Left lung (tissue), 4 donors: ENCODE measurements at regions not wholly inside any gene's neighbourhood (a gene's known extent, or its start where the extent isn't known, plus 50 kb on each side); places are given as distances from the start of the nearest gene placed in this dataset.
"Not testable (repeated sequence)": the region's sequence is repeated elsewhere in the genome, so short reads cannot be mapped to it uniquely, and the experiment has no call there.

Experiments
- ATAC-seq: fragments of 200-7000 bp; cut with Tn5 transposase; one replicate; pipeline ENCODE4 v1.9.1; 2020; ENCODE audit warnings: moderate library complexity
- DNase-seq, 4 donors: peaks; one replicate each; pipeline ENCODE4 v3.0.0-alpha.2; 2013 to 2020
- H3K27ac ChIP-seq, 2 donors: fragments of 200-600 bp; sonication (generic) in 1 of 2; one replicate each; pipeline versions ENCODE4 v1.5.0 to v1.8.0; 2020 to 2021
- H3K27me3 ChIP-seq, 2 donors: fragments of 200-600 bp; sonication (generic) in 1 of 2; one replicate each; pipeline versions ENCODE4 v1.5.0 to v1.8.0; 2020 to 2021
- H3K36me3 ChIP-seq, 2 donors: fragments of 200-600 bp; sonication (generic) in 1 of 2; one replicate each; pipeline versions ENCODE4 v1.5.0 to v1.8.0; 2020 to 2021
- H3K4me1 ChIP-seq, 2 donors: fragments of 200-600 bp; one replicate each; pipeline ENCODE4 v1.8.0; 2021
- H3K4me3 ChIP-seq, 2 donors: fragments of 200-600 bp; sonication (generic) in 1 of 2; one replicate each; pipeline versions ENCODE4 v1.5.0 to v1.8.0; 2020 to 2021; ENCODE audit warnings: mild to moderate bottlenecking in 1 of 2
- H3K9me3 ChIP-seq, 2 donors: fragments of 200-600 bp; sonication (generic) in 1 of 2; one replicate each; pipeline versions ENCODE4 v1.5.0 to v1.8.0; 2020 to 2021
- intact Hi-C, 2 donors: fragments of 100-400 bp; cut with DNase I; formaldehyde crosslinking; loops; one replicate each; pipeline versions ENCODE4 v1.11.2 to v1.14.2; 2022
- TF ChIP-seq, protein P1 (sequence below), 2 donors: fragments of 200-600 bp; sonication (generic) in 1 of 2; IDR thresholded peaks; one replicate each; pipeline versions ENCODE4 v1.5.0 to v1.8.0; 2021; ENCODE audit warnings: antibody characterized with exemption in 2 of 2
- donor health status: DM: no; HTN: yes; CAD: no.
- donor health status: DM: no; HTN: no; CAD: no.

DNA sequence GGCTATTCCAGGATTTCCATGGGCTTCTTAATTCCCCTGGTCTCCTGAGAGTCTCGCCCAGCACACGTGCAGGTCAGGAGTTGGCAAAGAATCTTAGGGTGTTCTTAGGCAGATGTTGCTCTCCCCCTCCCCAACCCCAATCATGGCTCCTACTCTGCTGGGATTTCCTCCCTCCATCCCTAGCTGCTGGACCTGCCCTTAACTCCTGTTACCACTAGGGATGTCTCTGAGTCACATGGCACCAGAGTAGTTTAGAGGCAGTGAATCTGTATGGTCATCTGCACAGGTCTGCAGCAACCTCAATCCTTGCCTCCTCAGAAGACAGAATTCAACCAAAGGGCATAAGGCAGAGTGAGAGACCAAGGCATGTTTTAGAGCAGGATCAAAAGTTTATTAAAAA, 51.8 kb upstream of the CHST3 start:
- ATAC-seq (no peak), DNase-seq (no peak)
- Histone ChIP-seq H3K4me1 (no peaks in the 10 kb centered on the region), H3K27ac (no peak overlapping the region), H3K9me3 (peaks cover 0 to 11% of the 10 kb centered on the region in 2 donors), H3K4me3 (no peak overlapping the region), H3K36me3 (no peaks in the 10 kb centered on the region), H3K27me3 (no peaks in the 10 kb centered on the region)
- TF ChIP-seq, protein P1, sequence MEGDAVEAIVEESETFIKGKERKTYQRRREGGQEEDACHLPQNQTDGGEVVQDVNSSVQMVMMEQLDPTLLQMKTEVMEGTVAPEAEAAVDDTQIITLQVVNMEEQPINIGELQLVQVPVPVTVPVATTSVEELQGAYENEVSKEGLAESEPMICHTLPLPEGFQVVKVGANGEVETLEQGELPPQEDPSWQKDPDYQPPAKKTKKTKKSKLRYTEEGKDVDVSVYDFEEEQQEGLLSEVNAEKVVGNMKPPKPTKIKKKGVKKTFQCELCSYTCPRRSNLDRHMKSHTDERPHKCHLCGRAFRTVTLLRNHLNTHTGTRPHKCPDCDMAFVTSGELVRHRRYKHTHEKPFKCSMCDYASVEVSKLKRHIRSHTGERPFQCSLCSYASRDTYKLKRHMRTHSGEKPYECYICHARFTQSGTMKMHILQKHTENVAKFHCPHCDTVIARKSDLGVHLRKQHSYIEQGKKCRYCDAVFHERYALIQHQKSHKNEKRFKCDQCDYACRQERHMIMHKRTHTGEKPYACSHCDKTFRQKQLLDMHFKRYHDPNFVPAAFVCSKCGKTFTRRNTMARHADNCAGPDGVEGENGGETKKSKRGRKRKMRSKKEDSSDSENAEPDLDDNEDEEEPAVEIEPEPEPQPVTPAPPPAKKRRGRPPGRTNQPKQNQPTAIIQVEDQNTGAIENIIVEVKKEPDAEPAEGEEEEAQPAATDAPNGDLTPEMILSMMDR (IDR thresholded peaks at IDR 0.05), result no peak
- intact Hi-C loops, result no loop called here

DNA sequence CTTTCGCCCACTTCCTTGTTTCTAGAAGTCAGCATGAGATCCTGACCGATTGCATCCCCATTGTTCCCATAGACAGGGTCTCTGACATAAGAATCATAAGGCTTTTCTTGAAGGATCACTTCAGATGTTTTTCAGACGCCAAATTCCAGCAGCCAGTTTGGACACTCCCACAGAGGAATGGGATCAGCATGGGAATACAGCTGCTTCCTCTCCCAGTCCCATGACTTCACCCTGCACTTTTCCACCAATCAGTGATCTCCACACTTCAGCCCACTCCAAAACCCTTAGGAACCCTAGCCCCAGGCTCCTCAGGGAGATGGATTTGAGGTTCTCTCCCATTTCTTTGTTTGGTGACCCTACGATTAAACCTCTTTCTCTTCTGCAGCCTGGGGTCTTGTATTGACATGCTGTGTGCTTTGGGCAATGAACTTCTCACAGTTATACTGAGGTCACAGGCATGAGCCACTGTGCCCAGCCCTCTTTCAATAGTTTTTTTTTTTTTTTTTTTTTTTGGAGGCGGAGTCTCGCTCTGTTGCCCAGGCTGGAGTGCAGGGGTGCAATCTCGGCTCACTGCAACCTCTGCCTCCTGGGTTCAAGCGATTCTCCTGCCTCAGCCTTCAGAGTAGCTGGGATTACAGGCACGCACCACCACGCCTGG, 52.8 kb upstream of the CHST3 start:
- H3K36me3 ChIP-seq, result no peaks in the 10 kb centered on the region
- intact Hi-C loops, result no loop called here

GRCh38 chr10:71909399-71910083, 54.7 kb upstream of the CHST3 start:
- no peak for ATAC-seq
- Histone ChIP-seq H3K27ac (no peak overlapping the region), H3K4me3 (no peak overlapping the region)

More for the DNA sequence above, 52.8 kb upstream of the CHST3 start:
- ATAC-seq (peak; percentile 23), DNase-seq (no peak)
- Histone ChIP-seq H3K4me3 (no peak overlapping the region), H3K9me3 (peaks cover 0 to 2% of the 10 kb centered on the region in 2 donors), H3K4me1 (no peaks in the 10 kb centered on the region), H3K27ac (no peak overlapping the region), H3K27me3 (no peaks in the 10 kb centered on the region)
- TF ChIP-seq, protein P1 (IDR thresholded peaks at IDR 0.05), result no peak

DNA sequence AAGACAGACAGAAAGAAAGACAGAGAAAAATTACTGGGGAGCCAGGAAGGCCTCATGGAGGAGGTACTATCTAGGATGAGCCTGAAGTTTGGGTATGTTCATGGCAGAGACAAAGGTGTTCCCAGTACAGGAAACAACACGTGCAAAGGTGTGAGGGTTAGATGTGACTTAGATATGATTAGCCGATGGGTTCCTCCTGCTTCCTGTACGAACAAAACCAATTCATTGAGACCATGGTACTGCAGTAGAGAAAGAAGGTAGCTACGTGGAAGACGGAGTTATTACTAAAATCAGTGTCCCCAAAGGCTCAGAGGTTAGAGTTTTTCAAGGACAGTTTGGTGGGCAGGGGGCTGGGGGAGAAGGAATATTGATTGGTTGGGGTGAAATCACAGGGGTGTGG, 55.2 kb upstream of the CHST3 start:
- Histone ChIP-seq H3K4me1 (no peaks in the 10 kb centered on the region), H3K36me3 (no peaks in the 10 kb centered on the region), H3K27me3 (no peaks in the 10 kb centered on the region), H3K4me3 (no peak overlapping the region), H3K27ac (no peak overlapping the region), H3K9me3 (no peaks in the 10 kb centered on the region)
- no peak for ATAC-seq
- DNase-seq, result no peak
- intact Hi-C loops, result no loop called here
- TF ChIP-seq, protein P1 (IDR thresholded peaks at IDR 0.05), result no peak

More at GRCh38 chr10:71909399-71910083, 54.7 kb upstream of the CHST3 start:
- H3K4me1 ChIP-seq, result no peaks in the 10 kb centered on the region
- intact Hi-C loops, result no loop called here
- TF ChIP-seq, protein P1 (IDR thresholded peaks at IDR 0.05), result no peak
- no peaks in the 10 kb centered on the region for H3K36me3 ChIP-seq
- H3K27me3 ChIP-seq, result no peaks in the 10 kb centered on the region
- no peaks in the 10 kb centered on the region for H3K9me3 ChIP-seq
- DNase-seq, result no peak

DNA sequence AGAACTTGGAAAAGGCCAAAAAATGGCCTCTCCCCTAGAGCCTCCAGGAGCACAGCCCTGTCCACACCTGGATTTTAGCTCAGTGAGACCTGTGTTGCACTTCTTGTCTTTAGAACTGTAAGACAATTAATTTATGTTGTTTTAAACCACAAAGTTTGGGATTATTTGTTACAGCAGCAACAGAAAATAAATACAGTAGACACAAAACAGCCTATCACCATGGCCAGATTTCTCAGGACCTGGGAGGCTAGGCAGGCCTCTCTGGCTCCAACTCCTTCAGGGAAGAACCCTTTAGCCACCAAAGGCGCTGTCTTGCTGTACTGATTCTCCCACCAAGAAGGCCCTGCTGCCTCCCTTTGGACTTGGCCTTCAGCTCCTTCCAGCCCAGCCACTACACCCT, 54.1 kb upstream of the PSAP start:
- no peak for ATAC-seq
- no peaks in the 10 kb centered on the region for H3K27me3 ChIP-seq
- intact Hi-C loops, result no loop called here
- TF ChIP-seq, protein P1 (IDR thresholded peaks at IDR 0.05), result no peak
- no peaks in the 10 kb centered on the region for H3K4me1 ChIP-seq
- H3K36me3 ChIP-seq, result no peaks in the 10 kb centered on the region
- no peaks in the 10 kb centered on the region for H3K9me3 ChIP-seq
- no peak overlapping the region for H3K4me3 ChIP-seq
- no peak for DNase-seq
- H3K27ac ChIP-seq, result no peak overlapping the region

DNA sequence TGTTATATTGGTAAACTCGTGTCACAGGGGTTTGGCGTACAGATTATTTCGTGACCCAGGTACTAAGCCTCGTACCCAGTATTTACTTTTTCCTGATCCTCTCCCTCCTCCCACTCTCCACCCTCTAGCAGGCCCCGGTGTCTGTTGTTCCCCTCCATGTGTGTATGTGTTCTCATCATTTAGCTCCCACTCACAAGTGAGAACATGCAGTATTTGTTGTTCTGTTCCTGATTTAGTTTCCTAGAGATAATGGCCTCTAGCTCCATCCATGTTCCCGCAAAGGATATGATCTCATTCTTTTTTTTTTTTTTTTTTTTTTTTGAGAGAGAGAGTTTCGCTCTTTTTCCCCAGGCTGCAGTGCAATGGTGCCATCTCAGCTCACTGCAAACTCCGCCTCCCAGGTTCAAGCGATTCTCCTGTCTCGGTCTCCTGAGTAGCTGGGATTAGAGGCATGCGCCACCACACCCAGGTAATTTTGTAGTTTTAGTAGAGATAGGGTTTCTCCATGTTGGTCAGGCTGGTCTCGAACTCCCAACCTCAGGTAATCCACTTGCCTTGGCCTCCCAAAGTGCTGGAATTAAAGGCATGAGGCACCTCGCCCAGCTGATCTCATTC, 52.7 kb upstream of the PSAP start:
- not testable (repeated sequence) for ATAC-seq

More for the DNA sequence above, 52.7 kb upstream of the PSAP start:
- H3K9me3 ChIP-seq, intact Hi-C loops, DNase-seq, H3K4me1 ChIP-seq, H3K4me3 ChIP-seq, H3K36me3 ChIP-seq, H3K27me3 ChIP-seq, H3K27ac ChIP-seq: not testable (repeated sequence)
